T47D (cell line): ENCODE measurements at regions not wholly inside any gene's neighbourhood (a gene's known extent, or its start where the extent isn't known, plus 50 kb on each side); places are given as distances from the start of the nearest gene placed in this dataset.
"Not testable (repeated sequence)": the region's sequence is repeated elsewhere in the genome, so short reads cannot be mapped to it uniquely, and the experiment has no call there.

Source experiments
- DNase-seq, 2 experiments: peaks; one replicate each; pipeline versions ENCODE4 v3.0.0 to v3.0.0-alpha.2; 2011 to 2012; ENCODE audit warnings: low read depth in 1 of 2, low spot score in 1 of 2
- JUND ChIP-seq: IDR thresholded peaks from 2 replicates; pipeline ENCODE4 v1.6.1; 2012; ENCODE audit warnings: low read depth
- in situ Hi-C: cut with HindIII; loops from 2 replicates; pipeline ENCODE4 v1.10.0; 2016; ENCODE audit warnings: low sequenced_read_pairs, low pct_unique_long_range_greater_than_20kb

GRCh38 chr4:84362896-84363655, 136.0 kb downstream of the NKX6-1 start:
- in situ Hi-C loops, result no loop called here
- no peak for TF ChIP-seq JUND
- DNase-seq, result peak in 1 of 2 experiments; percentile 2

- no peak for TF ChIP-seq JUND
- no peak for DNase-seq
- in situ Hi-C loops, result no loop called here
Measured at GRCh38 chr4:84342161-84342560, 156.9 kb downstream of the NKX6-1 start.

DNA sequence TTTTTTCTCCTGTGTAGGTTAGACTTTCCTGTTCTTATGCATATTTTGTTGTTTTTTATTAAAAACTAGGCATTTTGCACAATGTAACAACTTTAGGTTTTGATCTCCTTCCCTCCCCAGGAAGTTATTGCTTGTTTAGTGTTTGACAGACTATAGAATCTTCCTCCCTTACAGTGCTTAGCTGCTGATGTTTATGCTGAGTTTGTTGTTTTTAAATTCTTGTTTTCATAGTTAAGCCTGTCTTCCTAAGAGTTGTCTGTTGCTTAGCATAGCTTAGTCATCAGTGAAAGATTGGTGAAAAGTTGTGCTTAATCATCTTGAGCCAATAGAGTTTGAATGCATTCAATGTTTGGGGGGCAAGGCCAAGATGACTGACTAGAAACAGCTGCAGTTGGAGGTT, 157.5 kb downstream of the NKX6-1 start:
- no peak for TF ChIP-seq JUND
- in situ Hi-C loops, result no loop called here
- DNase-seq, result no peak

DNA sequence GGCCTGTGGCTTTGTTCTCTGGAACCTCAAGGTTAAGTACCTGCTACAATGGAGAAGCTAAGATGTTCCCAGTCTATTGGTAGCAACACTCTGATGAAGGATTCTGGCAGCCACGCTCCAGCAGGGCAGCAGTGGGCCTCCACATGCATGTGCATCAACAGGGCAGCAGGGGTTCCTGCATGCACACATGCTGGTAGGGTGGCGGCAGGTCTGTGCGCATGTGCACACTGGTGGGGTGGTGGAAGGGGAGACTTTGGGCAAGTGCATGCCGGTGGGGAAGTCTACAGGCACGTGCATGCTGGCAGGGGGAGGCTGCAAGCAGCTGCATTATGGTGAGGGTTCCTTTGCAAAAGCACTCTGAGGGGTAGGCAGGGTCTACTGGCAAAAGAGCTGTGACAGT, 160.7 kb downstream of the NKX6-1 start:
- DNase-seq, result no peak
- no peak for TF ChIP-seq JUND
- in situ Hi-C loops, result no loop called here

- no peak for DNase-seq
- in situ Hi-C loops, result no loop called here
- no peak for TF ChIP-seq JUND
Measured at GRCh38 chr4:84336964-84337705, 162.0 kb downstream of the NKX6-1 start.

DNA sequence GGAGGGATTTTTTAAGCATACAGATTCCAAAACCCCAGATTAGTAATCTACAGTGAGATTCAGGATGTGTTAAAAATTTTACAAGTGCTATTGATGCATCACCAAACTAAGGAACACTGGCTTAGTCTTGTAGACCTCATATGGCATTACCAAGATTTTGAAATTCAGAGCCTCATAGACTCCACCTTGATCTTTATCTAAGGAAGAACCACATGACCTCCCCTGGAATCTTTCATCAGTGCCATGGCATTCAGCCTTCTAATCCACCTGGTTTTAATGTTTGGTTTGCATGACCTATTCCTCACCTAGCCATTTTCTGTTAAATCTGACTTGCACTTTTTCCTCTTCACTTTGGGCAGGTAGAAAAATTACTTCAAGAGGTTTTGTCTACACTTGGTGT, 171.6 kb downstream of the NKX6-1 start:
- no peak for TF ChIP-seq JUND
- in situ Hi-C loops, result no loop called here
- no peak for DNase-seq

- DNase-seq, result no peak
- no peak for TF ChIP-seq JUND
- in situ Hi-C loops, result no loop called here
Measured at GRCh38 chr4:84325625-84326024, 173.5 kb downstream of the NKX6-1 start.

GRCh38 chr4:84324303-84325245, 174.5 kb downstream of the NKX6-1 start:
- DNase-seq, result no peak
- in situ Hi-C loops, result no loop called here
- no peak for TF ChIP-seq JUND

DNA sequence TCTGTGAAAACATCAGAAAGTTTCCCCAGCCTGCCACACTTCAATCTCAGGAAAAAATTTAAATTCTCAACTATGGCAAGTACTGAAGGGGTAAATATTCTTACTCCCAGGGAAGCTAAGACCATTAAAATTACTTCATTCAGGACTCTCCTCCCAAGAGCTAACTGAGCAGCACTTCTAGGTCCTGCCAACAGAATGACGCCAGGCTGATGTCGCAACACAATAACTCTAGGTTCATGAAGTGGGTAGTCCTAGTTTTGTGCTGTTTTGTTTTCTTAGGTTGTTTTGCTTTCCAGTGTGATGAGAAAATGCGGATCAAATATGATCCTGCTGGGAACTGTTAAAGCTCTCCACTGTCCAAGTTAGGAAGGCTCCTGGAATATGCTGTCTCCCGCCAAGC, 180.0 kb downstream of the NKX6-1 start:
- in situ Hi-C loops, result no loop called here
- peak in 1 of 2 experiments; percentile 42 for DNase-seq
- TF ChIP-seq JUND, result no peak

GRCh38 chr4:84317513-84317912, 181.6 kb downstream of the NKX6-1 start:
- in situ Hi-C loops, result no loop called here
- TF ChIP-seq JUND, result no peak
- no peak for DNase-seq

DNA sequence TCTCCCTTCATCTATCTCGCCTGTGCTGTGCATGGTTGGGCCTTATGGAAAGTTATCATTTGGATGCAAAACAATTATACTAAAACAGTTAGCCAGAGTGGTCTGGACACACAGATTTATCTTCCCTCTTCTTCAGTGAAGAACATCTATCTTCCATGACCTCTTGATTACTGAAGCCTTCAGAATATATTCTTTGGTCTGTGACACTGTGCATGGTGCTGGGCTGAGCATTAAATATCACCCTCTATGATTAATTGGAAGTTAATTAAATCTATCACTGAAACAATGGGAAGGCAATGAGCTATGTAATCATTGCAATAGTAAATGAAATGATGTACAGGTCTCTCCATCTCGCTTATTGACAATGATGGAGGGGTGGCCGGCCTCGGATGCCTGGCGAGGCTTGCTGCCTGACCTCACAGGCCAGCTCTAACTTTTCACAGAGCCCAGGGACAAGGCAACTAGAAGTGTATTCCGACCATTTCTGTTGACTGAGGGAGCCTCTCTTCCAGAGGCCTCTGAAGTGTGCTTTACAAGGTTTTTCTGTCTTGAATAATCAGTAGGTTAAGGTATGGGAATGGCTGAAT, 186.6 kb downstream of the NKX6-1 start:
- in situ Hi-C loops, result no loop called here
- no peak for DNase-seq
- no peak for TF ChIP-seq JUND

DNA sequence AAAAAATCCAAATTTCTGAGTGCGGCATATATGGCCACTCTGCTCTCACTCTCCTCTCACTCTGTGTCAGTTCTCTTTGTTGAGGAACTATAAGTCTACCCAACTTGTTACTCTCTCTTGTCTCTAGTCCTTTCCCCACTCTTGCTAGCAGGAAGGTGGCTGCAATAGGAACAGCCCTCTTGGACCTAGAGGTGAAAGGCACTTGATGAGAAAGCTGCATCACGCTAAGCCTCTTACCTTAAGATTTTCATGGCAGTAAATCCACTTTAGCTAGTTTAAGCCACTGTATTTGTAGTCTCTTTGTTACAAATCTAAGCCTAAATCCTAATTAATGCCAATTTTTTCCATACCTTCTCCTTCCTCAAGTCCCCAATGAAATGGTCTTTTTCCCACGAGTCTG, 189.9 kb downstream of the NKX6-1 start:
- in situ Hi-C loops, result no loop called here
- no peak for DNase-seq
- no peak for TF ChIP-seq JUND

GRCh38 chr4:84298719-84299254, 200.3 kb downstream of the NKX6-1 start:
- DNase-seq, result peak in 1 of 2 experiments; percentile 3
- in situ Hi-C loops, result not testable (repeated sequence)
